HepG2 (cell line): ENCODE measurements at regions not wholly inside any gene's neighbourhood (a gene's known extent, or its start where the extent isn't known, plus 50 kb on each side); places are given as distances from the start of the nearest gene placed in this dataset.
A peak's percentile ranks its signal among the peaks of the same experiment; 100 is the strongest.
"Not testable (repeated sequence)": the region's sequence is repeated elsewhere in the genome, so short reads cannot be mapped to it uniquely, and the experiment has no call there.

Source experiments
- ATAC-seq: fragments of 200-7000 bp; cut with Tn5 transposase; 3 replicates; pipeline ENCODE4 v1.9.1; 2020; ENCODE audit warnings: mild to moderate bottlenecking, moderate library complexity
- BruUV-seq: library from RNA; stranded (reverse); fragments of 400-500 nt; replicated peaks from 2 replicates; lab custom pipeline; 2021; lab: Mats Ljungman, UMichigan
- CTCF ChIA-PET: fragments of 300-600 bp; formaldehyde crosslinking; extraction: SDS; loops from one replicate; lab custom pipeline; 2021; ENCODE audit warnings: low total read pairs, inconsistent platforms, low intra/inter-chr PET ratio; lab: Yijun Ruan, JAX
- POLR2A ChIA-PET: fragments of 350-600 bp; sonication (Branson Sonifier 250); formaldehyde crosslinking; loops from one replicate; lab custom pipeline; 2020; ENCODE audit warnings: antibody characterized with exemption, inconsistent platforms; lab: Yijun Ruan, JAX
- DNase-seq: peaks from one replicate; pipeline ENCODE4 v3.0.0-alpha.2; 2015; ENCODE audit warnings: low spot score
- FAIRE-seq: peaks from 3 replicates; lab custom pipeline; 2011; peaks lifted over from hg19 to GRCh38; lab: Jason Lieb, UNC
- H2AFZ ChIP-seq: one replicate; pipeline ENCODE4 v1.6.1; 2011; ENCODE audit warnings: low read length, inconsistent platforms
- H3K27ac ChIP-seq: fragments of 300-600 bp; 3 replicates; pipeline ENCODE4 v1.8.0; 2011; ENCODE audit warnings: mixed run types, mild to moderate bottlenecking, mixed read lengths, low read length, inconsistent platforms; ENCODE audit not compliant: insufficient read depth; ENCODE audit errors: extremely low read length
- H3K27me3 ChIP-seq, 2 experiments: fragments of 200-600 bp in 1 of 2; 2 replicates in 1 of 2; 3 replicates in 1 of 2; pipeline versions ENCODE4 v1.6.0 to v1.8.0; 2011; ENCODE audit warnings: low read length in 2 of 2, mild to moderate bottlenecking in 2 of 2, moderate library complexity in 2 of 2, inconsistent platforms in 1 of 2; ENCODE audit not compliant: insufficient read depth in 2 of 2, control insufficient read depth in 1 of 2
- H3K36me3 ChIP-seq, 2 experiments: fragments of 200-600 bp in 1 of 2; replicated peaks in 1 of 2; 2 replicates in 1 of 2; 3 replicates in 1 of 2; pipeline versions ENCODE4 v1.5.1 to v1.8.0; 2011; ENCODE audit warnings: low read length in 2 of 2, inconsistent platforms in 1 of 2; ENCODE audit not compliant: insufficient read depth in 2 of 2, control insufficient read depth in 1 of 2
- H3K4me1 ChIP-seq: 2 replicates; pipeline ENCODE4 v1.5.1; 2012; ENCODE audit warnings: low read length, inconsistent platforms; ENCODE audit not compliant: insufficient read depth
- H3K4me2 ChIP-seq: 2 replicates; pipeline ENCODE4 v1.6.0; 2011; ENCODE audit warnings: low read depth, low read length, inconsistent platforms
- H3K4me3 ChIP-seq, 3 experiments: fragments of 200-600 bp in 1 of 3; sonication (generic), shearing (Covaris generic) in 1 of 3; replicated peaks in 1 of 3; 2 replicates each; pipeline ENCODE4 v1.5.1; 2011 to 2016; ENCODE audit warnings: low read length in 3 of 3, inconsistent platforms in 2 of 3, low read depth in 2 of 3, mild to moderate bottlenecking in 2 of 3, control low read depth in 1 of 3, mixed read lengths in 1 of 3; ENCODE audit not compliant: insufficient read depth in 1 of 3
- H3K79me2 ChIP-seq: one replicate; pipeline ENCODE4 v1.6.1; 2011; ENCODE audit warnings: low read length, inconsistent platforms; ENCODE audit not compliant: insufficient read depth
- H3K9ac ChIP-seq: 2 replicates; pipeline ENCODE4 v1.6.0; 2011; ENCODE audit warnings: mild to moderate bottlenecking, low read depth, low read length, inconsistent platforms; ENCODE audit not compliant: insufficient read depth
- H3K9me3 ChIP-seq: 2 replicates; pipeline ENCODE4 v1.5.1; 2012; ENCODE audit warnings: mild to moderate bottlenecking, low read length
- H4K20me1 ChIP-seq: 2 replicates; pipeline ENCODE4 v1.6.0; 2011; ENCODE audit warnings: inconsistent platforms, mild to moderate bottlenecking, low read length, moderate library complexity; ENCODE audit not compliant: insufficient read depth
- HMGXB4 ChIP-seq, 2 experiments: sonication (generic) in 1 of 2; formaldehyde crosslinking in 1 of 2; IDR thresholded peaks; 2 replicates each; pipeline versions ENCODE4 v1.4.0 to v1.6.1; 2018 to 2020; ENCODE audit warnings: missing genetic modification reagents in 2 of 2, borderline replicate concordance in 1 of 2, low read depth in 1 of 2, mild to moderate bottlenecking in 1 of 2, missing biosample characterization in 1 of 2
- IRF1 ChIP-seq: sonication (generic); formaldehyde crosslinking; IDR thresholded peaks from 2 replicates; pipeline ENCODE4 v1.4.0; 2020; ENCODE audit warnings: low read depth, mild to moderate bottlenecking, missing genetic modification reagents
- KLF12 ChIP-seq: sonication (generic); formaldehyde crosslinking; IDR thresholded peaks from 2 replicates; pipeline ENCODE4 v1.4.0; 2020; ENCODE audit warnings: missing genetic modification reagents, borderline replicate concordance
- NFYB ChIP-seq: sonication (generic); formaldehyde crosslinking; IDR thresholded peaks from 2 replicates; pipeline ENCODE4 v1.4.0; 2020; ENCODE audit warnings: missing genetic modification reagents
- PREB ChIP-seq: sonication (generic); formaldehyde crosslinking; IDR thresholded peaks from 2 replicates; pipeline ENCODE4 v1.4.0; 2020; ENCODE audit warnings: missing genetic modification reagents
- SAFB2 ChIP-seq: sonication (generic); formaldehyde crosslinking; IDR thresholded peaks from 2 replicates; pipeline ENCODE4 v1.5.1; 2020; ENCODE audit warnings: missing genetic modification reagents, low read depth, mild to moderate bottlenecking, borderline replicate concordance
- TERF1 ChIP-seq: sonication (generic); formaldehyde crosslinking; IDR thresholded peaks from 2 replicates; pipeline ENCODE4 v1.8.0; 2022; ENCODE audit warnings: mild to moderate bottlenecking, missing genetic modification reagents, moderate library complexity
- WGBS: methylation state at CpG from one replicate; pipeline ENCODE4 v1.1.6; 2017; ENCODE audit warnings: low lambda C conversion rate; 5-methylcytosine and 5-hydroxymethylcytosine counted together
- in situ Hi-C: cut with HindIII; loops from 2 replicates; pipeline ENCODE4 v1.10.0; 2017; ENCODE audit warnings: low pct_unique_long_range_greater_than_20kb; ENCODE audit not compliant: extremely low pct_ligation_motif_present
- intact Hi-C: fragments of 100-400 bp; cut with micrococcal nuclease; formaldehyde crosslinking; loops from one replicate; pipeline ENCODE4 v1.10.0; 2022; ENCODE audit not compliant: unreplicated experiment

- intact Hi-C loops, H3K79me2 ChIP-seq, H3K4me3 ChIP-seq, in situ Hi-C loops, H3K9ac ChIP-seq, DNase-seq, H3K4me2 ChIP-seq, H3K9me3 ChIP-seq, H2AFZ ChIP-seq, H4K20me1 ChIP-seq, H3K27ac ChIP-seq, CTCF ChIA-PET, POLR2A ChIA-PET, BruUV-seq, ATAC-seq, FAIRE-seq, H3K36me3 ChIP-seq, H3K4me1 ChIP-seq: not testable (repeated sequence)
- H3K27me3 ChIP-seq = peaks cover 2 to 20% of the 10 kb centered on the region in 2 experiments; a peak in 3 of 5 replicates
- TF ChIP-seq NFYB (CRISPR knock-in tag) = peak; percentile 39; the same call in 1 of the 2 replicates
- WGBS = 51% methylated on average over 13 of the region's 13 CpGs
These were observed 112.1 kb upstream of the DUSP22 start for GRCh38 chr6:180091-180694.

GRCh38 chr6:181049-181654 lies 111.1 kb upstream of the DUSP22 start:
- Histone ChIP-seq H2AFZ (no peak overlapping the region), H3K36me3 (no peaks in the 10 kb centered on the region), H3K9ac (no peak overlapping the region), H4K20me1 (no peaks in the 10 kb centered on the region), H3K27ac (no peak overlapping the region), H3K27me3 (peaks cover 2 to 20% of the 10 kb centered on the region in 2 experiments; a peak in 3 of 5 replicates), H3K4me1 (peaks cover 6% of the 10 kb centered on the region), H3K4me2 (no peak overlapping the region), H3K4me3 (no peak overlapping the region), H3K79me2 (no peaks in the 10 kb centered on the region), H3K9me3 (no peaks in the 10 kb centered on the region)
- DNase-seq (no peak), FAIRE-seq (no peak), ATAC-seq (no peak)
- intact Hi-C loops (no loop called here), in situ Hi-C loops (no loop called here)
- BruUV-seq = no TSS peak
- POLR2A ChIA-PET = no interaction called here
- CTCF ChIA-PET = no interaction called here
- whole genome bisulfite sequencing = 4% methylated on average over 5 of the region's 5 CpGs
- TF ChIP-seq PREB (CRISPR knock-in tag) (no peak), IRF1 (CRISPR knock-in tag) (no peak), KLF12 (no peak), SAFB2 (CRISPR knock-in tag) (no peak), HMGXB4 (CRISPR knock-in tag; IDR thresholded peaks at IDR 0.05; ENCODE audit: borderline replicate concordance in 1 of 2, low read depth in 1 of 2) (no peak), TERF1 (CRISPR knock-in tag) (no peak)
